Fibroblast of peridontal ligament (primary cell): ENCODE measurements at regions not wholly inside any gene's neighbourhood (a gene's known extent, or its start where the extent isn't known, plus 50 kb on each side); places are given as distances from the start of the nearest gene placed in this dataset.

ENCODE experiments used
- DNase-seq: peaks from one replicate; pipeline ENCODE4 v3.0.0-alpha.2; 2010; ENCODE audit errors: extremely low read depth

DNA sequence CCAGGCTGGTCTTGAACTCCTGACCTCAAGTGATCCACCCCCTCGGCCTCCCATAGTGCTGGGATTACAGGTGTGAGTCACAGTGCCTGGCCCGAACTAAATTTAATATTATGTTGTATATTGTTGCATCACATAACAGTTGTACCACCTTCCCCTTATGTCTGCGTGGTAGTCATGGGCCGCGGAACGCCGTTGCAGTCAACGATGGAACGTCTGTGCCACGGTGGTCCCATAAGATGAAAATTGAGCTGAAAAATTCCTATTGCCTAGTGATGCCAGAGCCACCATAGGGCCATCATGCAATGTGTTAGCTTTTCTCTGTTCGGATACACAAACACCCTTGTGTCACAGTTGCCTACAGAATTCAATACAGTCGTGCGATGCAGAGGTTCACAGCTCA, 236.1 kb downstream of the TEX29 start:
- DNase-seq = no peak

DNA sequence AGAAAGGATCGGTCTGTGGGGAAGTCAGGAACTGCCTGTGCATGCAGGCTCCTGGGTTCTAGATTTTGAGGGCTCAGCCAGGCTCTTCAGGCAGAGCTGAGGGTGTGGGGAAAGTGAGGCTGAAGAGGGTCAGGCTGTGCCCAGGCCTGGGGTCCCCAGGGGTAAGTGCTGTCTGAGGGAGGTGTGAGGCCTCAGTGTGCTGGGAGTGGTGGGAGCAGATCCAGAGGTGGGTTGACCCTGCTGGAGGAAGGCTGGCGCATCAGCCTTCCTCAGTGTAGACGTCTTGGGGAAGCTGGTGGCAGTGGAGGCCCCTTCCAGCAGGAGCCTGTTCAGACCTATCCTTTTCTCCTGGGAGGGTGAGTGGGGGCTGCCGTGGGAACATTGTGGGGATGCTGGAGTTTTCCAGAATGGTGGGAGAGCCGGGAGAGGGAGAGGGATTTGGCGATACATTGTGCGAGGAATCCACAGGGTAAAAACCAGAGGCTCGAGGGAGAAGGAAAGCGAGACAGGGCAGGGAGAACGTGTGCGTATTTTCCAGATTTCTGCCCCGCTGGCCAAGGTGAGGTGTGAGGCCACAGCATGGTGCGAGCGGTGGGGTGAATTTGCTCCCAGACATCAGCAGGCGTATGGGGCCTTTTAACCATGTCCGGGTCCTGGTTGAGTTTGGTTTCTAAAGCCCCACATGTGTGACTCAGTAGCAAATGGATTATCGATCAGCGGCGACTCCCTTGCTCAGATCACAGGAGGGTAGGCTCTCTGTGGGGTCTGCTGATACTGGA, 237.7 kb downstream of the TEX29 start:
- DNase-seq = no peak

DNA sequence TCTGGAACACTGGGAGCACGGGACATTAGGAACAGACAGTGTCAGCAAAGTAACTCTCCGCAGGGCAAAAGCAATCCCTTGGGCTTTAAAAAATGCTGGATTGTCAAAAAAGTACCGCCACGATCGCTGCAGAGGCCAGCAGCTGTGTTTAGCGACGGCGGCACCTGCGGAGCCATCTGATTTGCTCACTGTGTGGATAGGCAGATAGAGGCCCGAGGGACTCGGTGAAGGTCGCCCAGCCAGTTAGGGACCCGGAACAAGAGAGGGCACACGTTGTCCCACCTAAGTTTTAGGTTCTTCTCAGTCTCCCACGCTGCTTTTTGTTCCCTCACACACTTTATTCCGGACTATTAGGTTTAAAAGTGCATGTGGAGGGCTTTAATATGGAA, 238.3 kb downstream of the TEX29 start:
- DNase-seq = no peak

DNA sequence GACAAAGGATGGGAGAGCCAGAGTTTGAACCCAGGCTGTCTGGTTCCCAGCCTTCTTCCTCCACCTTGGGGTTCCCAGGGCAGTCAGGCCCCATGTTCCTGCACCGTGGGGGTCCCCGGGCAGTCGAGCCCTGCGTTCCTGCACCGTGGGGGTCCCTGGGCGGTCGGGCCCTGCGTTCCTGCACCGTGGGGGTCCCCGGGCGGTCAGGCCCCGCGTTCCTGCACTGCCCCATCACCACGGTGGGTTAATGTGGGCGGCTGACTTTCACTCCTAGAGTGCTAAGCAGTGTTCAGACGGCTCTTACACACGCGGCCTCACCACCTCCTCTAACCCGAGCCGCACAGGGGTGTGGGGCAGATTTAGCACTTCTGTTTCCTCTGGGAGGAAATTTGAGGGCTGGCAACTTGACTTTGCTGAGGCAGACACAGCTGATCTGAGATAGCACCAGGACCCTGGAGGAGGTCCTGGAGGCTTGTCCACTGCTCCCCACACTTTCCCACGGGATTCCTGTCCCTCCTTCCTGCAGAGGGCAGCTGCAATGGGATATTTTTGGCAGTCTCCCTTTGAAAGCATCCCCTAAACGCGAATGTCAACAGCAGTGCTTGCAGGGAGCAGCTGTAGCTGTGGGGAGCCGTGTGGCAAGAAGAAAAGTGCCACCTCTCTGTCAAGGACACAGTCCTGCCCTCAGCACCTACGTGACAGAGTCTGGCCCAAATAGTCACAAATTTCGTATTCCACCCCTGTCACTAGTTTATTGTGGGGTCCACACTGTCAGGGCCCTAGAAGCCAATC, 239.4 kb downstream of the TEX29 start:
- DNase-seq = no peak

DNA sequence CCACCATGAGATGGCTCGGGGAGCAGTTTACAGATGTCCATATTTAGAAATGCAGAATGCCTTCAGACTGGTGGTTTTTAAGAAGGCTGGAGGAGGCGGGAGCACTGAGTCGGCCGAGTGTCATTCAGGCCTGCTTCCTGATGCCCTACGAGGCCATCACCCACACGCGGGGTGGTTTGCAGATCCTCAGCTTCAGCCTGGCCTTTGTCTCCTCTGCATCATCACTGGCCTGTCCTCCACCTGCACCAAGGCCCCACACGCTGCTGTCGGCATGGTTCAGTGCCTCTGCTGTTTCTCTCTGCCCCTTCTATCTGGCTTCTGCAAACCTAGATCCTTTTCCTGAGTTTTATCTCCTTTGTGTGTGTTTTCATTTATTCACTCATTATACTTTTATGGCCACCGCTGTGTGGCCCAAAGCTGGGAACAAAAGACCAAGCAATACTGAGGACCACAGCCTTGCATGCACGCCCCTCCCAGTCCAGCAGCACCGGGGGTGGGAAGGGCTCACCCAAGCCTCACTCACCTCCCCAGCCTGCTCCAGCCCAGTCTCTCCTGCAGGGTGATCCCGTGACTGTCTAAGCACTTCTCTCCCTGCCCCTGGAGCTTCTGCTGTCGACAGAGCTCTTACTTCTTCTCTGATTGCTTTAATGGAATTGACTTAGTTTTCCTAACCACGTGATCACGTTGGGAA, 240.8 kb downstream of the TEX29 start:
- DNase-seq = no peak

DNA sequence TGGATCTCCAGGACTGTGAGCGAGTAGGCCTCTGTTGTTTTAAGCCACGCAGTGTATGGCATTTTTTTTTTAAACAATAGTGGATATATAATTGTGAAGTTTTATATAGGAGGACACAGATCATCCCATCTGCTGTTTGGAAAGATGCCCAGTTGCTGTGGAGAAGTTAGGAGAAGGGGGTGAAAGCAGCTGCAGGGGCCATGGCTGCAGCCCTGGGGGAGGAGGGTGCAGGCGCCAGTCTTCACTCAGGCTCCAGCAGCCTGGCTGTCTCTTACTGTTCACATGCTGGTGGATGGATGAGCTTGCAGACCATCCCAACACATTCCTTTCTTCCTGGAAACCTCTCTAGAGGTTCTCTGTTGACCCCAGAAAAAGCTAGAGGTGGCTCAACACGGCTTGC, 242.3 kb downstream of the TEX29 start:
- DNase-seq = no peak

DNA sequence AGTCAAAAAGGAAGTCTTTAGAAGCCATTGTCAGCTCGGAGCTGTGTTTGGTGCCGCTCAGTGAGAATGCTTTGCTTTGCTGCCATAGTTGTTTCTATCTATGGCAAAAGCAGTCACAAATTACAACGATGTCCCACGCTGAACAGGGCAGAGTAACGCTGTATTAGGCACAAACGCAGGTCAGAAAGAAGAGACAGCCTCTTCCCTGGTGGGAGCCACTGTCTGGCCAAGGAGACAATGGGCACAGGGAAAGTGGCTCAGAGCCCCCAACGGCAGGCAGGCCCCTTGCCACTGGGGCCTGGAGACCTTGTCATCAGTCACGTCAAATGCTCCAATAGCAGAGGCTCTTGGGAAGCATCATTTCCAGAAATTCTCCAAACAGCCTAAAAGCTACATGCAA, 244.2 kb downstream of the TEX29 start:
- no peak for DNase-seq

DNA sequence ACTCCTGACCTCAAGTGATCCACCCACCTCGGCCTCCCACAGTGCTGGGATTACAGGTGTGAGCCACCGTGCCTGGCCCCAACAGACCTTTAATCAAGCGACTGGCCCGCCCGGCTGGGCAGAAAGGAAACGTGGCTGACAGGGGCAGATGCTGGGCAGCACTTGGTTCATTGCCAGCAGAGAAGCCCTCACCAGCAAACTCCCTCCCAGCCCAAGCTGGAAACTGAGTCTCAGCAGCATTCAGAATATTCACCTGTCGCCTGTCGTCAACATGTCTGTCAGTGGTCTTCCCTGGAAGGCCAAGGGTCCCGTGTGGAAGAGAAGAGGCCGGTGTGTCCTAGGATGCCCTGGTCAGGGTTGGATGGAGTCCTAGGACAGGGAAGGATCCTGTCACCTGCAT, 245.0 kb downstream of the TEX29 start:
- no peak for DNase-seq

DNA sequence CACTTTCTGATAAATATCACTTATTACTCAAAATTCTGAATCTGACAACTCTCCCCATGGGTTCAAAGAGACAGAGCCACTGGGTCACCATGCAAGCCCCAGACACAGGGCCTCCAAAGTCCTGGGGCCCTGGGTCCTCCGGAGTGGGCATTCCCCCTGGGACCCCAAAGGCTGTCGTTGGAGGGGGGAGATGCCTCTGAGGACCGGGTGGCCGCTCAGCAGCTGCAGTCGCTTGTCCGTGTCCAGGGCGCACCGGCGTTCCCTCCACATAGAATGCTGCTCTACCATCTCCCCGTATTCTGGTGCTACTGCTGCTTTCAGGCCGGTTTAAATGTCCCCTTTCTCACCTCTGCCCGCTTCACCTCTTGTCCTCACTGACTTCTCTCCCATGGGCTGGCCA, 246.1 kb downstream of the TEX29 start:
- DNase-seq = no peak

DNA sequence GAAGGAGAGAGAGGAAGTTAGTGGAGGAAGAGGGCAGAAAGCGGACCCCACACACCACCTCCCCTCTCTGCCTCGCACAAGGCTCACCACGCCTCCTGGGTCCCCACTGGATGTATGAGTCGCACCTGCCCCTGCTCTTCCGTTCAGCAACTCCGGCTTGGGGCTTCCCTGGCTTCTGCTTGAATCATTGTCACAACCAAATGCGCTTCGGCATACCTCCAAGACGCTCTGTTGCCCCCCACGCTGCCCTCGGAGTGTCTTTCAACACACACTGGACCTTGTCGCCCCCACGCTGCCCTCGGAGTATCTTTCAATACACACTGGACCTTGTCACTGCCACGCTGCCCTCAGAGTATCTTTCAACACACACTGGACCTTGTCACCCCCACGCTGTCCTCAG, 247.2 kb downstream of the TEX29 start:
- no peak for DNase-seq

DNA sequence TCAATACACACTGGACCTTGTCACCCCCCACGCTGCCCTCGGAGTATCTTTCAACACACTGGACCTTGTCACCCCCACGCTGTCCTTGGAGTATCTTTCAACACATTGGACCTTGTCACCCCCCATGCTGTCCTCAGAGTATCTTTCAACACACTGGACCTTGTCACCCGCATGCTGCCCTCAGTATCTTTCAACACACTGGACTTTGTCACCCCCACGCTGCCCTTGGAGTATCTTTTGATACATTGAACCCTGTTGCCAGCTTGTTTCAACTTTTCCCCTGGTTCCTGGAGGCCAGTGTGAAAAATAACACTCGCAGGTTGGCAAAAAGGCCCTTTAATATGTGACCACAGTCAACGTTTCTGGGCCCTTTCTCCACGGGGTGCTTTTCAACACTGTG, 247.8 kb downstream of the TEX29 start:
- DNase-seq = no peak

DNA sequence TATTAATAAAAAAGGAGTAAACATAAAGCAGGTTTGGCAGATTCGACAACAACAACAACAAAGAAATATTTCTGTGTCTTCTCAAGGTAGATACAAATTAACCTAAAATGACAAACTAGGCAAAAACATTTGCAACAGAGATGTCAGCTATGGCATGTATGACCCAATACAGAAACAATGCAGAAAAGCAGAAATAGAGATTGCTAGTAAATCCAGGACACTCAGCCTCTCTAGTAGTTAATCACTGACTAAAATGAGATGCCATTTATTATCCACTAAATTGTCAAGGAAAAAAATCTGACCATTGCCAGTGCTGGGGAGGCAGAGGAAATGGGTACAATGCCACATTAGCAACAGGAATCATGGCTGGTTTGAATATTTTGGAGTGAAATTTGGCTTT, 250.5 kb downstream of the TEX29 start:
- DNase-seq = no peak

DNA sequence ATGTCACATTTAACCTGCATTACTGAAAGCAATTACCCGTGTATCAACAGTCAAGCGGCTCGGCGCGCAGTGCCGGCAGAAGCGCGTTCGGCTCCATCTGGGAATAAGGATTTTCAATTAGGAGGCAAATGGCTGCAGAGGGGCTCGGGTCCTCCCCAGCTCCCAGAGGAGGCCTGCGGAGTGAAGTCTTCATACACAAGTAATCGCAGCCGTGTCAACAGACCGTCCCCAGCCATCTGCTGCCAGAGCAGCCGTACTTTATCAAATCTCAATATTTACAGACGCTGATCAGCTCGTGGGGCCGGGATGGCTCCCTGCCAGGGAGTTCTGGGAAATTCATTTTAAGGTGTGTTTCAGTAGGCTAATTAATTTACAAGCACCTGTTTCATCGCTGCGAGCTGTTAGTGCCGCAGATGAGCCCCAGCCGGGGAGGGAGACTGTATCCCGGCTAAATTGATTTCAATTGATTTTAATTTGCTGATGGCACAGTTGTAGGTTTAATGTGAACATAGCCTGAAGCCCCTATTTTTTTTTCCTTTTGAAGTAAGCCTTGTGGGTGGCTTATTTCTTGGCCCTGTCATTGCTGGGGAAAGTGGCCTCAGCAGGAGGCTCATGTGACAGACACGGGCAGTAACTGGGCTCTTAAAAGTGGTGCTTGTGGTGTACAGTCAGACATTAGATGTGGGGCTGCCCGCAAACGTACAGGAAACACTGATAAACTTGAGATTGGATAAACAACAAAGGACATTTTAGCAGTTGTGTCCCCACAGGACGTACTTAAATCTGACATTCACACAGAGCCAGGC, 252.7 kb downstream of the TEX29 start:
- DNase-seq = no peak

DNA sequence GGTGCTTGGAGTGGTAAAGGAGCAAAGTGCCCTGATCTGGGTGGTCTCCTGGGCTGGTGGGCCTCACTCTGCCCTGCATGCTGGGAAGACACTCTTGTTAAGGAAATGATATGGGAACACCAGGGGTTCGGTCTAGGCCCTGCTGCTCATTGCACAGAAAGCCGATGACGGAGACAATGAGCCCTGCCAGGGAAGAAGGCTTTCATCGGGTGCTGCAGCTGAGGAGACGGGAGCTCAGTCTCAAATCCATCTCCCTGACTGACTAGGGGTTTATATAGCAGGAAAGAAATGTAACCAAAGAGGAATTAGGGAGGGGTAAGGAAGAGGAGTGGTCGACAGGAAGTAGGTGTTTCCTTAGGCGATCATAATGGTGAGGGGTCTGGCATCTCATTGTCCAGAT, 253.4 kb downstream of the TEX29 start:
- no peak for DNase-seq

DNA sequence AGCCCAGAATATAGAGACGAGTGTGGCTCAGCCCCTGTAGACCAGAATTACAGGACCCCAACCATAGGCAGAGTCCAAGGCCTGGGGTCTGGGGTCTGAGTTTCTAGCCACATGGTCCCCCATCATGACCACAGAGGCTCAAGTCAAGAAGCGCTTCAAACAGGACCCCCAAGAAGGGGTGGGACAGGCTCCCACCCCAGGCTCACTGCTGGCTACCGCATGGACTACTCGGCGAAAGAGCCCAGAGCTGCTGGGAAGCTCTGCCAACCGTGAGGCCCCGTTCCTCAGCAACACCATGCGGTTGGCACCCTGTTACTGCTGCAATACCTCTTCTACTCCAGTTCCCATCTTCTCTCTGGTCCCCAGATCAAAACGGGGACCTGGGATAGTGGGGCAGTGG, 254.8 kb downstream of the TEX29 start:
- DNase-seq = no peak

DNA sequence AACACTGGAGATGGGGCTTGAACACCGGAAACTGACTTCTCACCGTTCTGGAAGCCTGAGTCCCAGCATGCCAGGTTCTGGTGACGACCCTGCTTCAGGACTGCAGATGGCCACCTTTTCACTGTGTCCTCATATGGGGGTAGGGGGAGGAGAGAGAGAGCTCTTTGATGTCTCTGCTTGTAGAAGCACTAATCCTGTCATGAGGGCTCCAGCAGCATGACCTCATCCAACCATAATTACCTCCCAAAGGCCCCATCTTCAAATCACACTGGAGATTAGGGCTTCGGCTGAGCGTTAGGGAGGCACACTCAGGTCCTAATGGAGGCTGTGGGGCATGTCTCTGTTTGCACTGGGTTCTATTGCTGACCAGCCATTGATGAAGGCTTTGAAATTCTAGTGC, 255.3 kb downstream of the TEX29 start:
- no peak for DNase-seq

DNA sequence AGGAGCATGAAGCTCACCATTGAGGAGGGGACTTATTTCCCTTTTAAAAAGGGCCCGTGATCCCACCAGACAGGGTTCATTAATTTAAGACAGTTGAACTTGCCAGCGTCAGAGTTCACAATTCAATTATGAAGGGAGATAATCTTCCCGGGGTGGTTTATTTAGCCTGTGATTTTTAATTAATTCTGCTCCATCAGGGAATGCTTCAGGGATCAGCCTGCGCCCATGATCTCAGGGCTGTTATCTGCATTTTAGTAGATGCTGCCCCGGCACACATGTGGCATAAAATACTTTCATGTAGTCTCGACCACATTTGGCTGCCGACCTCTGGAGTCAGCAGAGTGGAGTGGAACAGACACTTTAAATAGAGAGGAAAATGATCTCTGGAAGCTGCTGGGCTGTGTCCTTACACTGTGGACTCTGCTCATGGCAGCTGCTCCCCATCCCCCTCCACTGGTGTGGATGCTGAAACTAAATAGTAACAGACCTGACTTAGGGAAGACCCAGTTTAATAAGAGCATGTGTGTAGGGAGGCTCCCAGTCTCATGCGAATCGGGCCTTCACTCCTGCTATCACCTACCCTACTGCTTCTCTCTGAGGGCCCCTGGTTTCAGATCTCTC, 256.9 kb downstream of the TEX29 start:
- no peak for DNase-seq

DNA sequence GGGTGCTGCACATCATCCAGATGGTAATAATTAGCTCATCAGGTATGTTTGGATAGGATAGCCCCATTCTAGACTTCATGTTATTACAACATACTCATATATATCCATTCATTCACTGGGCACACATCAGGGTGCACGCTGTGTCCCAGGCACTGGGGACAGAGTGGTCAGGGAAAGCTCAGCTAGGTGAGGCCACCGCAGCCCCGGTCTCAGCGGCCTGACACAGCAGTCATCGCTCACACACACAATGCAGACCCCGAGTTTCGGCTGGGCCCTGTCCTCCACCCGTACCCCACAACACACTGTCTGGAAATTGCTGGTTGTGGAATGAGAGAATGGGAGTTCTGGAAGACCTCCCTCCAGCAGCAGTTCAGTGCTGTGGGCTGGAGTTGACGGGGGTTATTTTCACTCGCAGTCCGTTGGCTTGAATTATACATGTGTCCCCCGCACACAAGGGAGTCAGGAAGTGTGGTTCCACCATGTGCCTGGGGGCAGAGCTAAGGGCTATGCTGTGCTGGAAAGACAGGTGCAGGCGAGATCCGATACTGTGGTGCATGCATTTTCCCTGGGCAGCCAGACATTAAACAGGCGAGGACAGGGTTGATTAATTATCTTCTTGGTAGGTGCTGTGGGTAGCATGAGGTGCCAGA, 257.6 kb downstream of the TEX29 start:
- no peak for DNase-seq

DNA sequence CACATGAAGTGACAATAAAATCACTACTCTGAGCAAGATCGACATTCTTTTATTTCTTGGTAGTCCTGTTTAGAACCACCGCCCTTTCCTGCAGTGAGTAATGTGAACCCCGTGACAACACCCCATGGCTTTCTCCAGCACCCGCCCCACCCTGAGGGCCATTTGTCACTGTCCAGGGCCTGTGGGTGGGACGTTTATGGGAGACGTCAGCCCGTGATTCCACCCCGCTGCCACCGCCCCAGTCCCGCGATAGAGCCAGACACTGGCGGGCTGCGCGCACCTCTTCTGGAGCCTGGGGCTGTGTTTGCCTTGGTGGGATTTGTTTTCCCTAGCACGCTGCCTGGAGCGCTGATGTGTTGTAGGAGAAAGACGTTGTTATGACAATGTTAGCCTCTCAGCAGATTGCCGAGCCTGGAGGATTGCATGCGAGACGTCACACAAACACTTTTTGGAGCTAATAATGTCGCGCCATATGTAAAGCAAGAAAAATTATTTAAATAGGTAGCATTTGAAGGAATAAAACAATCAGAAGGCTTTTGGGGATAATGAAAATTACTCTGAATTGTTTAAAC, 263.7 kb downstream of the TEX29 start:
- no peak for DNase-seq

DNA sequence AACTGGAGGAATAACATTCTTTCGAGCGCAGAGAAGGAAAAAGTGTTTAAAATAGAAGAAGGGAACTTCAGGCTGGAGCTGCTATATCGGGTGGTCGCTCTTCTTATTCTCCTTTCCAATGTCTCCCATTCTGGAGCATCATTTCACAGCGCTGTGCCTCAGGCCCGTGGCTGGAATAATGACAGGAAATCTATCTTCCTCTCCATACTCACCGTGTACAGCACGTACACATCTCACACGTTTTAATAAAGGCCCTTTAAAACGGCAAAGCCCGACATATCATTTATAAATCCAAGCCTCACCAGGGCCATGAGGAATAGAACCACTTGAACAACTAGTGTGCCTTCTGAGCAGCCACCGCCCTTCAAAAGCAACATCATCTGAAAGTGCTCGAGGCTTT, 264.4 kb downstream of the TEX29 start:
- no peak for DNase-seq

DNA sequence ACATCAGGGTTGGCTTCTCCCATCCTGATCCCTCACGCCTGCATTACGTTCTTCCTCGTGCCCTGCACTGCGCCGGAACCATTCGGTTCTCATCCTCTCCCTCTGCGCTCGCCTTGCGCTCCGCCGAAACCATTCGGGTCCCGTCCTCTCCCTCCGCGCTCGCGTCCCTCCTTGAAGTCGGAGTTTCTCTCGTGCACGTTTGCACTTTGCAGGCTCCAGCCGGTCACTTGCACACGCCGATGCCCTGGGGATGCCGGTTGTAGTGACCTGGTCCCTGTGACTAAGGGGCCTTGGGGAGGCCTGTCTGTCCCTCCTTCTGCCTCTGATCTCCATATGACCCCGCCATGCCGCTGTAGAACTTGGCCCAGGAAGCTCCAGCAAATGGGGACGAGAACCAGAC, 265.8 kb downstream of the TEX29 start:
- DNase-seq = no peak
